SK-N-SH treated with all-trans-retinoic acid at 6 μM for 48 hours (cell line): ENCODE measurements at regions not wholly inside any gene's neighbourhood (a gene's known extent, or its start where the extent isn't known, plus 50 kb on each side); places are given as distances from the start of the nearest gene placed in this dataset.
"Not testable (repeated sequence)": the region's sequence is repeated elsewhere in the genome, so short reads cannot be mapped to it uniquely, and the experiment has no call there.

Experiments used
- ATAC-seq: fragments of 200-7000 bp; cut with Tn5 transposase; 3 replicates; pipeline ENCODE4 v1.9.1; 2020; ENCODE audit warnings: mild to moderate bottlenecking, moderate library complexity
- ARNTL ChIP-seq: fragments of 450-650 bp; formaldehyde crosslinking; IDR thresholded peaks from 2 replicates; pipeline ENCODE4 v1.5.0; 2020; ENCODE audit warnings: low read depth, mild to moderate bottlenecking, moderate library complexity, borderline replicate concordance
- BACH2 ChIP-seq: fragments of 250-450 bp; sonication (Bioruptor Pico); IDR thresholded peaks from 2 replicates; pipeline ENCODE4 v1.9.0; 2021; ENCODE audit warnings: mild to moderate bottlenecking, borderline replicate concordance
- CSDC2 ChIP-seq: fragments of 250-450 bp; sonication (Bioruptor Pico); IDR thresholded peaks from 2 replicates; pipeline ENCODE4 v1.5.0; 2020; ENCODE audit warnings: mild to moderate bottlenecking, moderate library complexity
- ESRRG ChIP-seq: fragments of 250-450 bp; sonication (Bioruptor Pico); IDR thresholded peaks from 2 replicates; pipeline ENCODE4 v1.6.1; 2021; ENCODE audit warnings: mild to moderate bottlenecking
- GLIS3 ChIP-seq: fragments of 250-450 bp; sonication (Bioruptor Pico); IDR thresholded peaks from 2 replicates; pipeline ENCODE4 v1.5.0; 2020; ENCODE audit warnings: mild to moderate bottlenecking, moderate library complexity
- ISL1 ChIP-seq: fragments of 250-450 bp; sonication (Bioruptor Pico); IDR thresholded peaks from 2 replicates; pipeline ENCODE4 v2.1.2; 2022; ENCODE audit warnings: mild to moderate bottlenecking, moderate library complexity
- OSR1 ChIP-seq: fragments of 250-450 bp; sonication (Bioruptor Pico); IDR thresholded peaks from 2 replicates; pipeline ENCODE4 v1.8.0; 2022; ENCODE audit warnings: moderate library complexity, mild to moderate bottlenecking, inconsistent platforms
- PPARA ChIP-seq: fragments of 250-450 bp; sonication (Bioruptor Pico); IDR thresholded peaks from 2 replicates; pipeline ENCODE4 v1.5.0; 2020; ENCODE audit warnings: mild to moderate bottlenecking, borderline replicate concordance
- RARB ChIP-seq: fragments of 250-450 bp; sonication (Bioruptor Pico); IDR thresholded peaks from 2 replicates; pipeline ENCODE4 v1.8.0; 2021; ENCODE audit warnings: mild to moderate bottlenecking, moderate library complexity
- SNAI2 ChIP-seq: fragments of 250-450 bp; sonication (Bioruptor Pico); IDR thresholded peaks from 2 replicates; pipeline ENCODE4 v1.5.0; 2020; ENCODE audit warnings: mild to moderate bottlenecking, moderate library complexity
- TCF4 ChIP-seq: fragments of 250-450 bp; sonication (Bioruptor Pico); IDR thresholded peaks from 2 replicates; pipeline ENCODE4 v1.8.0; 2021; ENCODE audit warnings: mild to moderate bottlenecking, moderate library complexity, borderline replicate concordance
- TOX ChIP-seq: fragments of 250-450 bp; sonication (Bioruptor Pico); IDR thresholded peaks from 2 replicates; pipeline ENCODE4 v1.8.0; 2021; ENCODE audit warnings: mild to moderate bottlenecking, moderate library complexity, borderline replicate concordance
- ZC3H10 ChIP-seq: fragments of 250-450 bp; sonication (Bioruptor Pico); IDR thresholded peaks from 2 replicates; pipeline ENCODE4 v1.5.1; 2021; ENCODE audit warnings: mild to moderate bottlenecking, moderate library complexity
- ZFP3 ChIP-seq: fragments of 250-450 bp; sonication (Bioruptor Pico); IDR thresholded peaks from 2 replicates; pipeline ENCODE4 v1.5.0; 2020; ENCODE audit warnings: mild to moderate bottlenecking, moderate library complexity
- ZFP30 ChIP-seq: fragments of 450-650 bp; formaldehyde crosslinking; IDR thresholded peaks from 2 replicates; pipeline ENCODE4 v1.5.0; 2022; ENCODE audit warnings: mild to moderate bottlenecking, moderate library complexity
- ZNF565 ChIP-seq: fragments of 450-650 bp; formaldehyde crosslinking; conservative IDR thresholded peaks from 2 replicates; pipeline ENCODE4 v1.5.0; 2020; ENCODE audit warnings: low read depth, mild to moderate bottlenecking, moderate library complexity
- ZNF70 ChIP-seq: fragments of 450-650 bp; formaldehyde crosslinking; IDR thresholded peaks from 2 replicates; pipeline ENCODE4 v1.5.0; 2020; ENCODE audit warnings: mild to moderate bottlenecking, moderate library complexity
- ZNF8 ChIP-seq: fragments of 450-650 bp; formaldehyde crosslinking; IDR thresholded peaks from 2 replicates; pipeline ENCODE4 v1.5.0; 2020; ENCODE audit warnings: mild to moderate bottlenecking, moderate library complexity
- TF ChIP-seq, protein P1 (sequence below): fragments of 250-450 bp; sonication (Bioruptor Pico); IDR thresholded peaks from 2 replicates; pipeline ENCODE4 v1.8.0; 2021; ENCODE audit warnings: low read depth, mild to moderate bottlenecking, moderate library complexity, borderline replicate concordance
- TF ChIP-seq, protein P2 (sequence below): fragments of 250-450 bp; sonication (Bioruptor Pico); IDR thresholded peaks from 2 replicates; pipeline ENCODE4 v1.5.1; 2021; ENCODE audit warnings: mild to moderate bottlenecking, moderate library complexity
- TF ChIP-seq, protein P3 (sequence below): fragments of 250-450 bp; sonication (Bioruptor Pico); IDR thresholded peaks from 2 replicates; pipeline ENCODE4 v1.5.0; 2020; ENCODE audit warnings: mild to moderate bottlenecking, moderate library complexity
- TF ChIP-seq, protein P4 (sequence below): fragments of 250-450 bp; sonication (Bioruptor Pico); IDR thresholded peaks from 2 replicates; pipeline ENCODE4 v1.8.0; 2020; ENCODE audit warnings: mild to moderate bottlenecking, moderate library complexity, borderline replicate concordance

DNA sequence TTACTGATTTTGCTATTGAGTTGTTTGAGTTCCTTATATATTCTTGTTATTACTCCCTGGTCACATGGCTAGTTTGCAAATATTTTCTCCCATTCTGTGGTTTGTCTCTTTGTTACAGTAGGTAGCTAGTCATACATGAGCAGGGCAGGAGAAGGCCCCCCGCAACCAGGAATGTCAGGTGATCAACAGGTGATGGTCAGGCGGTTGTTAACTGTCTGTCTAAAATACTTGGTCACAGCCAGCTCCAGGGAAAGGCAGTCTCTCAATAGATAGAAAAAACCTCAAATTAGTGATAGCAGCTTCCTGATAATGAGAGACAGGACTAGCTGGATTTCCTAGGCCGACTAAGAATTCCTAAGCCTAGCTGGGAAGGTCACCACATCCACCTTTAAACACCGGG, 217.9 kb downstream of the RHOU start:
- no peak for TF ChIP-seq OSR1 (CRISPR knock-in tag)
- no peak for TF ChIP-seq GLIS3 (CRISPR knock-in tag)
- TF ChIP-seq, protein P1, sequence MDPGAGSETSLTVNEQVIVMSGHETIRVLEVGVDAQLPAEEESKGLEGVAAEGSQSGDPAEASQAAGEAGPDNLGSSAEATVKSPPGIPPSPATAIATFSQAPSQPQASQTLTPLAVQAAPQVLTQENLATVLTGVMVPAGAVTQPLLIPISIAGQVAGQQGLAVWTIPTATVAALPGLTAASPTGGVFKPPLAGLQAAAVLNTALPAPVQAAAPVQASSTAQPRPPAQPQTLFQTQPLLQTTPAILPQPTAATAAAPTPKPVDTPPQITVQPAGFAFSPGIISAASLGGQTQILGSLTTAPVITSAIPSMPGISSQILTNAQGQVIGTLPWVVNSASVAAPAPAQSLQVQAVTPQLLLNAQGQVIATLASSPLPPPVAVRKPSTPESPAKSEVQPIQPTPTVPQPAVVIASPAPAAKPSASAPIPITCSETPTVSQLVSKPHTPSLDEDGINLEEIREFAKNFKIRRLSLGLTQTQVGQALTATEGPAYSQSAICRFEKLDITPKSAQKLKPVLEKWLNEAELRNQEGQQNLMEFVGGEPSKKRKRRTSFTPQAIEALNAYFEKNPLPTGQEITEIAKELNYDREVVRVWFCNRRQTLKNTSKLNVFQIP (CRISPR knock-in tag): no peak
- TF ChIP-seq ZNF8 (CRISPR knock-in tag): no peak
- TF ChIP-seq PPARA: no peak
- TF ChIP-seq, protein P2, sequence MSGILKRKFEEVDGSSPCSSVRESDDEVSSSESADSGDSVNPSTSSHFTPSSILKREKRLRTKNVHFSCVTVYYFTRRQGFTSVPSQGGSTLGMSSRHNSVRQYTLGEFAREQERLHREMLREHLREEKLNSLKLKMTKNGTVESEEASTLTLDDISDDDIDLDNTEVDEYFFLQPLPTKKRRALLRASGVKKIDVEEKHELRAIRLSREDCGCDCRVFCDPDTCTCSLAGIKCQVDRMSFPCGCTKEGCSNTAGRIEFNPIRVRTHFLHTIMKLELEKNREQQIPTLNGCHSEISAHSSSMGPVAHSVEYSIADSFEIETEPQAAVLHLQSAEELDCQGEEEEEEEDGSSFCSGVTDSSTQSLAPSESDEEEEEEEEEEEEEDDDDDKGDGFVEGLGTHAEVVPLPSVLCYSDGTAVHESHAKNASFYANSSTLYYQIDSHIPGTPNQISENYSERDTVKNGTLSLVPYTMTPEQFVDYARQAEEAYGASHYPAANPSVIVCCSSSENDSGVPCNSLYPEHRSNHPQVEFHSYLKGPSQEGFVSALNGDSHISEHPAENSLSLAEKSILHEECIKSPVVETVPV (CRISPR knock-in tag): no peak
- no peak for TF ChIP-seq SNAI2 (CRISPR knock-in tag)
- TF ChIP-seq, all 23 proteins: peak for 0
- ATAC-seq: no peak

DNA sequence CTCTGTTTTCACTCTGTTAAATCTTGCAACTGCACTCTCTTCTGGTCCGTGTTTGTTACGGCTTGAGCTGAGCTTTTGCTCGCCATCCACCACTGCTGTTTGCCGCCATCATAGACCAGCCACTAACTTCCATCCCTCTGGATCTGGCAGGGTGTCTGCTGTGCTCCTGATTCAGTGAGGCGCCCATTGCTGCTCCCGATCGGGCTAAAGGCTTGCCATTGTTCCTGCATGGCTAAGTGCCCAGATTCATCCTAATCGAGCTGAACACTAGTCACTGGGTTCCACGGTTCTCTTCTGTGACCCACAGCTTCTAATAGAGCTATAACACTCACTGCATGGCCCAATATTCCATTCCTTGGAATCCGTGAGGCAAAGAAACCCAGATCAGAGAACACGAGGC, 218.5 kb downstream of the RHOU start:
- ATAC-seq: not testable (repeated sequence)

- ATAC-seq: peak; percentile 21; the same call in 1 of the 3 replicates
- TF ChIP-seq, protein P1 (CRISPR knock-in tag): no peak
- TF ChIP-seq, protein P2 (CRISPR knock-in tag): no peak
- no peak for TF ChIP-seq TCF4 (CRISPR knock-in tag)
- no peak for TF ChIP-seq ZNF8 (CRISPR knock-in tag)
- TF ChIP-seq ZFP3 (CRISPR knock-in tag): no peak
- TF ChIP-seq ZNF70: no peak
- no peak for TF ChIP-seq CSDC2 (CRISPR knock-in tag)
- no peak for TF ChIP-seq ZC3H10
- no peak for TF ChIP-seq ZNF565
- TF ChIP-seq SNAI2 (CRISPR knock-in tag): no peak
- TF ChIP-seq TOX (CRISPR knock-in tag): no peak
- no peak for TF ChIP-seq ARNTL (CRISPR knock-in tag)
These were observed 220.4 kb downstream of the RHOU start for GRCh38 chr1:228955691-228956090.

- ATAC-seq: no peak
- TF ChIP-seq CSDC2 (CRISPR knock-in tag) (no peak), ZFP30 (no peak), ZFP3 (CRISPR knock-in tag) (no peak), BACH2 (CRISPR knock-in tag) (no peak), ISL1 (CRISPR knock-in tag) (no peak), ESRRG (CRISPR knock-in tag) (no peak), OSR1 (CRISPR knock-in tag) (no peak), ZNF8 (CRISPR knock-in tag) (no peak), ZNF70 (no peak), ARNTL (CRISPR knock-in tag) (no peak), RARB (no peak), TOX (CRISPR knock-in tag) (no peak), ZNF565 (no peak), GLIS3 (CRISPR knock-in tag) (no peak), SNAI2 (CRISPR knock-in tag) (no peak), PPARA (no peak), ZC3H10 (no peak)
- TF ChIP-seq, protein P2 (CRISPR knock-in tag): no peak
- TF ChIP-seq, protein P3, sequence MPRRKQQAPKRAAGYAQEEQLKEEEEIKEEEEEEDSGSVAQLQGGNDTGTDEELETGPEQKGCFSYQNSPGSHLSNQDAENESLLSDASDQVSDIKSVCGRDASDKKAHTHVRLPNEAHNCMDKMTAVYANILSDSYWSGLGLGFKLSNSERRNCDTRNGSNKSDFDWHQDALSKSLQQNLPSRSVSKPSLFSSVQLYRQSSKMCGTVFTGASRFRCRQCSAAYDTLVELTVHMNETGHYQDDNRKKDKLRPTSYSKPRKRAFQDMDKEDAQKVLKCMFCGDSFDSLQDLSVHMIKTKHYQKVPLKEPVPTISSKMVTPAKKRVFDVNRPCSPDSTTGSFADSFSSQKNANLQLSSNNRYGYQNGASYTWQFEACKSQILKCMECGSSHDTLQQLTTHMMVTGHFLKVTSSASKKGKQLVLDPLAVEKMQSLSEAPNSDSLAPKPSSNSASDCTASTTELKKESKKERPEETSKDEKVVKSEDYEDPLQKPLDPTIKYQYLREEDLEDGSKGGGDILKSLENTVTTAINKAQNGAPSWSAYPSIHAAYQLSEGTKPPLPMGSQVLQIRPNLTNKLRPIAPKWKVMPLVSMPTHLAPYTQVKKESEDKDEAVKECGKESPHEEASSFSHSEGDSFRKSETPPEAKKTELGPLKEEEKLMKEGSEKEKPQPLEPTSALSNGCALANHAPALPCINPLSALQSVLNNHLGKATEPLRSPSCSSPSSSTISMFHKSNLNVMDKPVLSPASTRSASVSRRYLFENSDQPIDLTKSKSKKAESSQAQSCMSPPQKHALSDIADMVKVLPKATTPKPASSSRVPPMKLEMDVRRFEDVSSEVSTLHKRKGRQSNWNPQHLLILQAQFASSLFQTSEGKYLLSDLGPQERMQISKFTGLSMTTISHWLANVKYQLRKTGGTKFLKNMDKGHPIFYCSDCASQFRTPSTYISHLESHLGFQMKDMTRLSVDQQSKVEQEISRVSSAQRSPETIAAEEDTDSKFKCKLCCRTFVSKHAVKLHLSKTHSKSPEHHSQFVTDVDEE (CRISPR knock-in tag): no peak
- TF ChIP-seq, protein P4, sequence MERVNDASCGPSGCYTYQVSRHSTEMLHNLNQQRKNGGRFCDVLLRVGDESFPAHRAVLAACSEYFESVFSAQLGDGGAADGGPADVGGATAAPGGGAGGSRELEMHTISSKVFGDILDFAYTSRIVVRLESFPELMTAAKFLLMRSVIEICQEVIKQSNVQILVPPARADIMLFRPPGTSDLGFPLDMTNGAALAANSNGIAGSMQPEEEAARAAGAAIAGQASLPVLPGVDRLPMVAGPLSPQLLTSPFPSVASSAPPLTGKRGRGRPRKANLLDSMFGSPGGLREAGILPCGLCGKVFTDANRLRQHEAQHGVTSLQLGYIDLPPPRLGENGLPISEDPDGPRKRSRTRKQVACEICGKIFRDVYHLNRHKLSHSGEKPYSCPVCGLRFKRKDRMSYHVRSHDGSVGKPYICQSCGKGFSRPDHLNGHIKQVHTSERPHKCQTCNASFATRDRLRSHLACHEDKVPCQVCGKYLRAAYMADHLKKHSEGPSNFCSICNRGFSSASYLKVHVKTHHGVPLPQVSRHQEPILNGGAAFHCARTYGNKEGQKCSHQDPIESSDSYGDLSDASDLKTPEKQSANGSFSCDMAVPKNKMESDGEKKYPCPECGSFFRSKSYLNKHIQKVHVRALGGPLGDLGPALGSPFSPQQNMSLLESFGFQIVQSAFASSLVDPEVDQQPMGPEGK (CRISPR knock-in tag): no peak
These were observed 221.6 kb downstream of the RHOU start for GRCh38 chr1:228956864-228957263.
